ENCODE measurements at regions not wholly inside any gene's neighbourhood (a gene's known extent, or its start where the extent isn't known, plus 50 kb on each side); places are given as distances from the start of the nearest gene placed in this dataset.
"Not testable (repeated sequence)": the region's sequence is repeated elsewhere in the genome, so short reads cannot be mapped to it uniquely, and the experiment has no call there.

GRCh38 chrY:21034151-21035061 is 278.5 kb downstream of the RPS4Y2 start:
- DNase-seq, result no peak

DNA sequence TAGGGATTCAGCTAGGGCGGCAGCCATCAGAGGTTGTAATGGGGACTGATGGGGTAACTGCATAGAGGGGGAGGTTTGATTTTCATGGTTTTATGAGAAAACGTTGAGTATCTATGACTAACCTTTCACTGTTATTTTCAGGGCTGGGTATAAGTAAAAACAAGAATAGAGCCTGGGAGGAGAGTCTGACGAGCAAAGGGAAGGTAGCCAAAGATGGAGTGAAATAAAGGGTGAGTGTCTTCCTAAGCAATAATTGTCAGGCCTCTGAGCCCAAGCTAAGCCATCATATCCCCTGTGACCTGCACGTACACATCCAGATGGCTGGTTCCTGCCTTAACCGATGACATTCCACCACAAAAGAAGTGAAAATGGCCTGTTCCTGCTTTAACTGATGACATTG is 281.5 kb downstream of the RPS4Y2 start:
- not testable (repeated sequence) for DNase-seq

DNA sequence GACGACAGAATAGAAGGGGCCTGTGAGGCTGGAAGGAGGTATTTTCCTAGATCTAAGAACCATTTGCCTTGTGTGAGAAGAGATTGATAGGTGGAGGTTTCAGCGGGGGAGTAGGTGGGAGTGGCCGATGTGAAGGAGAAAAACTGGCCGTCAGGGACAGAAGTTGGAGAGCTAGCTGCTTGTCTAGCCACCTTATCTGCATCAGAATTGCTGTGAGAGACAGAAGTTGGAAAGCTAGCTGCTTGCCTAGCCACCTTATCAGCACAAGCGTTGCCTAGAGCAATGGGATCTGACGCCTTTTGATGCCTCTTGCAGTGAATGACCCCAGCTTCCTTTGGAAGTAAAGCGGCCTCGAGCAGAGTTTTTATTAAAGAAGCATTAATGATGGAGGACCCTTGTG is 283.9 kb downstream of the RPS4Y2 start:
- no peak for DNase-seq

GRCh38 chrY:21040711-21041110 is 284.8 kb downstream of the RPS4Y2 start:
- not testable (repeated sequence) for DNase-seq

DNA sequence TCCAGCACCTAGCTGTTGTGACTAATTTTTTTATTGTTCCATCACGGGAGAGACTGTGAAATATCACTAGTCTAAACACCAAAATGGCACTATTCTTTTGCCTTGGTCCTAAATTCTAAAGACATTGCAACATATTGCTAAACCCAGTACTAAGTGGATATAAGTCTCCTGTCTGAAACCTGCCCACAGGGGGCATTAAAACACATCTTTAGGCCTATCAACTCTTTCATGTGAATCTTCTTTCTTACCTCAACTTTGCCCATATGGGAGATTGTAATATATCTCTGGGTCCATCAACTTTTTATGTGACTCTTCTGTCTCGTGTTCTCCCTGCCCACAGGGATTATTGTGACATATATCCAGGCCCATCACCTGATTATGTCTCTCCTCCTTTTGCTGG is 317.2 kb downstream of the RPS4Y2 start:
- no peak for DNase-seq

DNA sequence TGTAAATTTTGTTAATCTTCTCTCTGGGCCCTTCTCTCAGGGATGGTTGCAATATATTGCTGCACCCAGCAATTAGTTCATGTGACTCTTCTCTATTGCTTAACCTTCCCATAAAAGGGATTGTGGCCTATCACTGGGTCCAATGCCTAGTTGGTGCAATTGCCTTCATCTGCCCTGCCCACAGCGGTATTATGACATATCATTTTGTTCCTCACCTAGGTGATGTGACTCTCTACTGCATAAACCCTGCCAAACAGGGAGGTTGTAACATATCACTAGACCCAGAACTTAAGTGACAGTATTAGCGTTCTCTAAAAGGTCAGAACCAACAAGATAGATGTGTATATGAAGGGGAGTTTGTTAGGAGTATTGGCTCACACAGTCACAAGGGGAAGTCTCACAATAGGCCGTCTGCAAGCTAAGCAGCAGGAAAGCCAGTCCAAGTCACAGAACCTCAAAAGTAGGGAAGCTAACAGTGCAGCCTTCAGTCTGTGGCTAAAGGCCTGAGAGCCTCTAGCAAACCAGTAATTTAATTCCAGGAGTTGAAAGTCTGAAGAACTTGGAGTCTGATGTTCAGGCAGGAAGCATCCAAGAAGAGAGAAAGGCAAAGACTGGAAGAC is 317.8 kb downstream of the RPS4Y2 start:
- no peak for DNase-seq

- no peak for DNase-seq
Measured at GRCh38 chrY:21075658-21076057, 319.8 kb downstream of the RPS4Y2 start.

DNA sequence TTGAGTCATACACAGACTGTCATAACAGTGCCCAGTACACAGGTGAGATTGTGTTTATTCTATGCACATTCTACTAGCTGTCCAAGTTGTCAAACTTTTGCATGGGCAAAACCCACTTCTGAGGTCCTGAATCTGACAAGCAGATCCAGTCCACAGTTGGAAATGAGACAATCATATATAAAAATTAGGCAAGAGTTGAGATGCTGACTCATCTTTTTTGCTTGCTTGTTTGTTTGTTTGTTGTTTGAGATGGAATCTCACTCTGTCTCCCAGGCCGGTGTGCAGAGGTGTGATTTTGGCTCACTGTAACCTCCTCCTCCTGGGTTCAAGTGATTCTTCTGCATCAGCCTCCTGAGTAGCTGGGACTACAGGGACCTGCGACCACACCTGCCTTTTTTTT is 323.8 kb downstream of the RPS4Y2 start:
- DNase-seq, result no peak

DNA sequence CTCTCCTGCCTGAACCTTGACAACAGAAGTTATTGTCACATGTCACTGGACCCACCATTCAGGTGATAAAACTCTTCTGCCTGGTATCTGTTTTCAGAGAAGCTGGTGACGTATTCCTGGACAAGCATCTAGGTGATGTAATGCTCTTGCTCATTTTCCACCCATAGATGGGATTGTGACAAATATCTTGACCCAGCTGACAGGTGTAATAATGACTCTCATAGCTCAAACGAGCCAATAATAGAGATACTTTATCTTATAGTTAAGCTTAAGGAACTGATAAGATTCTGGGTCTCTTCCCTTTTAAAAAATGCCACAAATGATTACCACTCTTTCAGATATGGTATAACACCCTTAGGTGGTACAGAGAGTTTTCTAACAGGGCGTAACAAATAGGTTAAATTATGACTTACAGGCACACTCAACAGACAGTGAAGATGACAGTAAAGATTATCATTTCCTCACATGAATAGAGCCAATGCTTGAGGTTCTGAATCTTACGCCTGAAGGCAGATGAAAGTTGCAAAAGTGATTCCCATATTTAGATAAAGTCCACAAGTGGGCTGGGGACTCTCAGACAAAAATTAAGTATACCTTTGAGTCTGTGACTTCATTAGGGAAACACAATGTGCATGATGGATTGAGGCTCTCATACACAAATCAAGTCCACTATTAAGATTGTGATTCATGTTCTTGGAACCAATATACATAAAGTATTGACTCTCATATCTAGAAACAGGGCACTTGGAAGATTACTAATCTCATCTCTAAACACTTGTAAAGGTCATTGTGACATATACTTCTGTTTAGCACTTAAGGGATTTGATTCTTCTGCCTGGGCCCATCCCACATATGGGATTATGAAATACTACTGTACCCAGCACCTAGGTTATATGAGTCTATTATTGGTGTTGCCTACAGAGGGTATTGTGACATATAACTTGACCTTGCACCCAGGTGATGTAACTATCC is 326.0 kb downstream of the RPS4Y2 start:
- DNase-seq, result no peak

DNA sequence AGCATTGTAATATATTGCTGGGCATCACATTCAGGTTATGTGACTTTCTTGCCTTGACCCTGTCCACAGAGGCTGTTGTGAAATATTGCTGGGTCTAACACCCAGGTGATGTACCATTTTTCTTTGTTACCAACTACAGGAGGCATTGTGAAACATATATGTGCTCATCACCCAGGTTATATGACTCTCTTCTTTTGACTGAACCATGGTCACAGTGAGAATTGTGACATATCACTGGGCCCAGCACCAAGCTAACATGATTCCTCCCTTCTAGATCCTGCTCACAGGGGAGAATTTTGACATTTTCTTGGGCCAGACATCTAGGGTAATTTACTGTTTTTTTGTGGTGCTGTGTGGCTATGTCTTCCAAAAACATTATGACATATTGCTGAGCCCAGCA is 326.7 kb downstream of the RPS4Y2 start:
- DNase-seq, result no peak

- DNase-seq, result no peak
Measured at GRCh38 chrY:21091909-21092308, 336.0 kb downstream of the RPS4Y2 start.

- DNase-seq, result no peak
Measured at GRCh38 chrY:21102507-21102906, 346.6 kb downstream of the RPS4Y2 start.

DNA sequence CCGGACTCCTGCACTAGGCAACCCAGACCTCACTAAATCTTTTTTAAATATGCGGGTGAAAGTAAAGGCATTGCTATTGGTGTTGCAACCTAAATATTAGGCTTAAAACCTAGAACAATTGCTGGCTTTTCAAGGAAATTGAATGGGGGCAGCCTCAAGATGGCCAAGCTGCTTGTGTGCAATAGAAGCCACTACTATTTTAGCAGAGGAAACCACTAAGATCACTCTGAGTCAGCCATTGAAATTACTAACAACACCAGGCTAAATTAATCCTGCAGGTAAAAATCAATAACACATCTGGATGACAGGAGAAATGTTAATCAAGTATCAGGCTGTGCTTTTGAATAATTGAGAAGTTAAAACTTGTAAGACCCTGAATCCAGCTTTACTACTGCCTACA is 348.0 kb downstream of the RPS4Y2 start:
- DNase-seq, result no peak

GRCh38 chrY:21105529-21105928 is 349.6 kb downstream of the RPS4Y2 start:
- no peak for DNase-seq

DNA sequence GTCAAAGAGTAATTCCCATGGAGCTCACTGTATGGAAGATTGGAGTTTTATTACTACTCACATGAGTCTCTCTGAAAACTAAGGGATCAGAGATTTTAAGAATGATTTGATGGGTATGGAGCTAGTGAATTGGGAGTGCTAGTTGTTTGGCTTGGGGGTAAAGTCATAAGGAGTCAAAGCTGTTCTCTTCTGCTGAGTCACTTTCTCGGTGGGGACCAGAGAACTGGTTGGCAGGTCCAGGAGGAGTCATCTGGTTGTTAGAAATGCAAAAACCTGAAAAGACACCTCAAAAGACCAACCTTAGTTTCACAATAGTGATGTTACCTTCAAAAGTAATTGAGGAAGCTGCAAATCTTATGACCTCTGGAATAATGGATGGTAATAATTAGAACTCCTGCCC is 355.4 kb downstream of the RPS4Y2 start:
- no peak for DNase-seq

GRCh38 chrY:21121065-21121464 is 365.2 kb downstream of the RPS4Y2 start:
- no peak for DNase-seq

DNA sequence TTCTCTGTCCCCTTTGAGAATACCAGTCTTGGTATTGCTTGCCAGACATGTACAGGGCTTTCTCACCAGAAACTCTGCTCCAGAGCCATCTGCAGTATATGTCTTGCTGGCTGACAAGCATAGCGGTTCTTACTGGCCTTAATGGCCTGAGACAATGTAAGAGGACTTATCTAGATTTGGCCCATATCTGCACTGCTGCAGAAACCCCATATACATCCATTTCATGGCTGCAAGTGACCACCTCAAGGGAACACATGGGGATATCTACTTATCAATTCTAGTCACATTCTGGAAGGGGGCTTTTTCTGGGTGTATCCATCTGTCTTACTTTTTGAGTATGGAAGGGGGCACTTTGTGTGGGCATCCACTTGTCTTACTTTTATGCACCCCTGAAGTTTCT is 375.5 kb upstream of the RBMY1B start:
- DNase-seq, result no peak

- DNase-seq, result no peak
Measured at GRCh38 chrY:21138056-21138758, 372.9 kb upstream of the RBMY1B start.

GRCh38 chrY:21146331-21146730 is 364.8 kb upstream of the RBMY1B start:
- no peak for DNase-seq

- DNase-seq, result no peak
Measured at GRCh38 chrY:21149971-21150370, 361.2 kb upstream of the RBMY1B start.

DNA sequence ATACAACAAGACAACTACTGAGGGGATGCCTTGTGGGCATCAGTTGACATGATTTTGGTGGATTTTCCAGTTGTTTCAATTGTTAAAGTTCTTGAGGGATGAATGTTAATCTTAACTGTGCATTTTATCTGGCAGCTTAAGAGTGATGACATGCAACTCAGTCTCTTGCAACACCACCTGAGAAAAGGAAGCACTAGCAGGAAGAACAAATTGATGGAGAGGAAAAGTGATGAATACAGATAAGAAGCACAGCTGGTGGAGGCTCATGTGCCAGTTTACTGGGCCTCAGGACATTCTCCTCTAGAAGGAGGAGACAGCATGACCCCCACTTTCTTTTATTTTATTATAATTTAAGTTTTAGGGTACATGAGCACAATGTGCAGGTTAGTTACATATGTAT is 341.3 kb upstream of the RBMY1B start:
- DNase-seq, result no peak

- no peak for DNase-seq
Measured at GRCh38 chrY:21174697-21175463, 336.3 kb upstream of the RBMY1B start.

Measured in T-helper 1 cell (primary cell).